ENCODE measurements at regions not wholly inside any gene's neighbourhood (a gene's known extent, or its start where the extent isn't known, plus 50 kb on each side); places are given as distances from the start of the nearest gene placed in this dataset.

- TF ChIP-seq CTCF (IDR thresholded peaks at IDR 0.05) (no peak), POLR2AphosphoS5 (IDR thresholded peaks at IDR 0.05) (no peak), POLR2A (IDR thresholded peaks at IDR 0.05) (no peak)
These were observed 276.8 kb upstream of the TMPO start for GRCh38 chr12:98238515-98239130.
